HG02610 (cell line): ENCODE measurements at regions not wholly inside any gene's neighbourhood (a gene's known extent, or its start where the extent isn't known, plus 50 kb on each side); places are given as distances from the start of the nearest gene placed in this dataset.
"Not testable (repeated sequence)": the region's sequence is repeated elsewhere in the genome, so short reads cannot be mapped to it uniquely, and the experiment has no call there.

ENCODE experiments used
- ATAC-seq: cut with Tn5 transposase; IDR thresholded peaks from one replicate; pipeline ENCODE4 v1.9.1; 2021; ENCODE audit warnings: mild to moderate bottlenecking, moderate library complexity; ENCODE audit not compliant: unreplicated experiment

- no peak for ATAC-seq
Observed at GRCh38 chr18:26654616-26655524, 106.5 kb upstream of the KCTD1 start.

- no peak for ATAC-seq
Observed at GRCh38 chr18:26653943-26654615, 105.7 kb upstream of the KCTD1 start.

GRCh38 chr18:26652501-26652900 lies 104.1 kb upstream of the KCTD1 start:
- ATAC-seq: no peak

GRCh38 chr18:26650310-26651268 lies 102.2 kb upstream of the KCTD1 start:
- no peak for ATAC-seq

- no peak for ATAC-seq
Observed at GRCh38 chr18:26649193-26649543, 100.8 kb upstream of the KCTD1 start.

GRCh38 chr18:26648509-26649192 lies 100.3 kb upstream of the KCTD1 start:
- ATAC-seq: peak; percentile 67

GRCh38 chr18:26646901-26647300 lies 98.5 kb upstream of the KCTD1 start:
- no peak for ATAC-seq

GRCh38 chr18:26642440-26643348 lies 94.3 kb upstream of the KCTD1 start:
- no peak for ATAC-seq

- no peak for ATAC-seq
Observed at GRCh38 chr18:26640541-26640940, 92.2 kb upstream of the KCTD1 start.

GRCh38 chr18:26639149-26639548 lies 90.8 kb upstream of the KCTD1 start:
- no peak for ATAC-seq

- ATAC-seq: no peak
Observed at GRCh38 chr18:26637983-26638382, 89.6 kb upstream of the KCTD1 start.

- ATAC-seq: no peak
Observed at GRCh38 chr18:26637324-26637723, 89.0 kb upstream of the KCTD1 start.

GRCh38 chr18:26635466-26635865 lies 87.1 kb upstream of the KCTD1 start:
- no peak for ATAC-seq

GRCh38 chr18:26634631-26635030 lies 86.3 kb upstream of the KCTD1 start:
- ATAC-seq: no peak

- ATAC-seq: no peak
Observed at GRCh38 chr18:26631135-26631534, 82.8 kb upstream of the KCTD1 start.

GRCh38 chr18:26630596-26630995 lies 82.2 kb upstream of the KCTD1 start:
- ATAC-seq: no peak

GRCh38 chr18:26628017-26628416 lies 79.7 kb upstream of the KCTD1 start:
- no peak for ATAC-seq

- ATAC-seq: no peak
Observed at GRCh38 chr18:26624443-26624842, 76.1 kb upstream of the KCTD1 start.

- ATAC-seq: not testable (repeated sequence)
Observed at GRCh38 chr18:26623314-26623713, 75.0 kb upstream of the KCTD1 start.
